ENCODE measurements at regions not wholly inside any gene's neighbourhood (a gene's known extent, or its start where the extent isn't known, plus 50 kb on each side); places are given as distances from the start of the nearest gene placed in this dataset.
"Not testable (repeated sequence)": the region's sequence is repeated elsewhere in the genome, so short reads cannot be mapped to it uniquely, and the experiment has no call there.

DNA sequence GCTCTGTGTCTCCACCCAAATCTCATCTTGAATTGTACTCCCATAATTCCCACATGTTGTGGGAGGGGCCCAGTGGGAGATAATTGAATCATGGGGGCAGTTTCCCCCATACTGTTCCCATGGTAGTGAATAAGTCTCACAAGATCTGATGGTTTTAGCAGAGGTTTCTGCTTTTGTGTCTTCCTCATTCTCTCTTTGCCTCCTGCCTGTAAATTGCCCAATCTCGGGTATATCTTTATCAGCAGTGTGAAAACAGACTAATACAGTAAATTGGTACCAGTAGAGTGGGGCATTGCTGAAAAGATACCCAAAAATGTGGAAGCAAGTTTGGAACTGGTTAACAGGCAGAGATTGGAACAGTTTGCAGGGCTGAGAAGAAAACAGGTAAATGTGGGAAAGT, 278.1 kb upstream of the PCDH9 start:
- not testable (repeated sequence) for TF ChIP-seq EZH2 (optimal IDR thresholded peaks at IDR 0.05; ENCODE audit: low read depth, low read length); EZH2phosphoT487 (IDR thresholded peaks at IDR 0.05; ENCODE audit: low read length)
- TF ChIP-seq, protein P1, sequence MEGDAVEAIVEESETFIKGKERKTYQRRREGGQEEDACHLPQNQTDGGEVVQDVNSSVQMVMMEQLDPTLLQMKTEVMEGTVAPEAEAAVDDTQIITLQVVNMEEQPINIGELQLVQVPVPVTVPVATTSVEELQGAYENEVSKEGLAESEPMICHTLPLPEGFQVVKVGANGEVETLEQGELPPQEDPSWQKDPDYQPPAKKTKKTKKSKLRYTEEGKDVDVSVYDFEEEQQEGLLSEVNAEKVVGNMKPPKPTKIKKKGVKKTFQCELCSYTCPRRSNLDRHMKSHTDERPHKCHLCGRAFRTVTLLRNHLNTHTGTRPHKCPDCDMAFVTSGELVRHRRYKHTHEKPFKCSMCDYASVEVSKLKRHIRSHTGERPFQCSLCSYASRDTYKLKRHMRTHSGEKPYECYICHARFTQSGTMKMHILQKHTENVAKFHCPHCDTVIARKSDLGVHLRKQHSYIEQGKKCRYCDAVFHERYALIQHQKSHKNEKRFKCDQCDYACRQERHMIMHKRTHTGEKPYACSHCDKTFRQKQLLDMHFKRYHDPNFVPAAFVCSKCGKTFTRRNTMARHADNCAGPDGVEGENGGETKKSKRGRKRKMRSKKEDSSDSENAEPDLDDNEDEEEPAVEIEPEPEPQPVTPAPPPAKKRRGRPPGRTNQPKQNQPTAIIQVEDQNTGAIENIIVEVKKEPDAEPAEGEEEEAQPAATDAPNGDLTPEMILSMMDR (IDR thresholded peaks at IDR 0.05; ENCODE audit: low read length), result not testable (repeated sequence)
